ENCODE measurements at regions not wholly inside any gene's neighbourhood (a gene's known extent, or its start where the extent isn't known, plus 50 kb on each side); places are given as distances from the start of the nearest gene placed in this dataset.
A peak's percentile ranks its signal among the peaks of the same experiment; 100 is the strongest.

DNA sequence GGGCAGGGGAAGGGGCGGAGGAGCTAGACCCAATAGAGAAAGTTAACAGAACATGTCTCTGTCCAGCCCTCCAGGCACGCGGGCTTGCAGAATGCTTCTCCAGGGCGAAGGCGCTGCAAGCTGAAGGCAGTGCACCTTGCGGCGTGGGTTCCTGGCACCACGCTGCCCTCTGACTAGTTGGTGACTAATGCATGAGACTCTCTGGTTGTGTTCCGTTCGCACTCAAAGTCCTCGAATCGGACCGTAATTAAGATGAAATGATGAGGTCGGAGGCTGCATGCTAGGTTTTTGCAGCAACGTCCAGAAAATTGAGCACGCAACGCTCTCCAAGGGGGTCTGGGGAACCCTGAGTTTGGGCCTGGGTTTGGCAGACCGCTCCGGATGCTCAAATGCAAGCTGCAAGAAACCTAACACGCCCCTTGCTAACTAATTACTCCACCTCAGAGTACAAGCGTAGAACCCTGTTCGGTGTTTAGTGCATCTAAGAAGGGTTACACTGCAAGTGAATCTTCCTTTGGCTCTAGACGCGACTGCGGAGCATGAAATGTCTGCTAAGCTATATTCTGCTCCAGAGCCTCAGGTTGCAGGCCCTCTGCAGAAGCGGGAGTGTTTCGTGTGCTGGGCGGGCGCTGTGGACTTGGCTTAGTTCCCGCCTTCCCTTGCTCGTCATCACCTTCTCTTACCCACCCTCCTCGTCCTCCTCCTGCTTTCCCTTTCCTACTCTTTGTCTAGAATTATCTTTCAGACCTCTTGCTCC lies 57.1 kb upstream of the NKAP start:
- no peak overlapping the region for H3K4me3 ChIP-seq (ENCODE audit: control insufficient read depth, low read depth, low read length)
- DNase-seq (ENCODE audit: low read depth) = peak; percentile 14
- TF ChIP-seq CTCF (conservative IDR thresholded peaks at IDR 0.05; ENCODE audit: control insufficient read depth, insufficient read depth, low read depth, low read length) = no peak

GRCh38 chrX:119999087-119999634 lies 55.6 kb upstream of the NKAP start:
- DNase-seq (ENCODE audit: low read depth) = no peak
- no peak overlapping the region for H3K4me3 ChIP-seq (ENCODE audit: control insufficient read depth, low read depth, low read length)
- TF ChIP-seq CTCF (conservative IDR thresholded peaks at IDR 0.05; ENCODE audit: control insufficient read depth, insufficient read depth, low read depth, low read length) = no peak

DNA sequence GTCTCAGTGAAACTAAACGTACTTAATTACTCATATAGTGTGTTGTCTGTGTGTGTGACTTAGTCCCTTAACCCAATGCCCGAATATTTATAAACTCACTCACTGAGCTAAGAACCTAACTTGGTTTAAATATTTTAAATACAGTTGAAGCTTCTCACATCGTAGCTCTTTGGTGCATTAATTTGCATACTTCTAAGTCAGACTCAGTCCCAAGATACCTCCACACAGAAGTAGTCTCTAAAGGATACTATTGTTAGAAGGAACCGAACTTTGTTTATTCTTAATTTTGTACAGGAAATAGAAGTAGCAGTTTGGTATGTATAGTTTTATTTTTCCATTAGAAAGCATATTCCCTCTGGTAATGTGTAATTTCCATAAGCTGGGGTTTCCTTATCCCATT lies 54.0 kb upstream of the NKAP start:
- DNase-seq (ENCODE audit: low read depth) = no peak
- H3K4me3 ChIP-seq (ENCODE audit: control insufficient read depth, low read depth, low read length) = no peak overlapping the region
- TF ChIP-seq CTCF (conservative IDR thresholded peaks at IDR 0.05; ENCODE audit: control insufficient read depth, insufficient read depth, low read depth, low read length) = no peak

DNA sequence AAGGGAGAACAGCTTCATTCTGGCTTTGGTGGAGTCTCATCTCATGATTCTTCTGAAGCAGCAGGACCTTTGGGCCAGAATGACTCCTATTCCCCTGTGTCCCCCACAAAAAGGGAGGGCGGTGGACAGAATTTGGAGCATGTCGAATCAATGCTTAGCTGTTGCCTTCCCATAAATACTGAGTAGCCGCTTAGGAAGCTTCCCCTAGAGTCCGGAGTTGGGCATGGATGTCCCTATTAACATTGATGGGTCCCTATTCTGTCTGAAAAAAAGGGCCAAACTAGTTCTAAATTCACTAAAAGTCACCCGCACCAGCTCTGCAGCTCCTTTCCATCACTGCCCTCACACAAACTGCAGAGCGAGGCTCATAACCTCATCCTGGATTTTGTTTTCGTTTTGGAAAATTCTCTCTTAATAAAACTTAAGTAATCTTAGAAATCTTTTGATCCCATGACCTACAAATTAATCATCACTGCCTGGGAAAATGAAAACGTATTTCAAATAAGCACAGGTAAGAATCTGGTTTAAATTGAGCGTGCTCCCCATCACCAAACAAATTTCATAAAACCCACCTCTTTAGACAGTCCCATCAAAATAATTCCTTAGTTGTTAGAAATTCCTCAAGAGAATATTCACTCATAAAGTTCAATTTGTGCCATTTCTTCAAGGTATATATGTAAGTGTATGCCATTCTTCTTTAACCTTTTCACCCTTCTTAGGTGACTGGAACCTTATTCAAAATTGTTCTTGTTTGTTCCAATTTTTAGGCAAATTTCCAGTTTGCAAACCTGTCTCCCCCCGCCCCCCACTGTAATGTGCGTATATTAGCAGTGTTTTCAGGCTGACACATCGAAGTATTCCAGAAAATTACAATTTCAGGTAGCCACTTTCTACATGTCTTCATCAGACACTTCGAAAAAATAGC lies 53.3 kb upstream of the NKAP start:
- no peak for TF ChIP-seq CTCF (conservative IDR thresholded peaks at IDR 0.05; ENCODE audit: control insufficient read depth, insufficient read depth, low read depth, low read length)
- no peak for DNase-seq (ENCODE audit: low read depth)
- no peak overlapping the region for H3K4me3 ChIP-seq (ENCODE audit: control insufficient read depth, low read depth, low read length)

GRCh38 chrX:119996069-119996468 lies 52.5 kb upstream of the NKAP start:
- no peak for TF ChIP-seq CTCF (conservative IDR thresholded peaks at IDR 0.05; ENCODE audit: control insufficient read depth, insufficient read depth, low read depth, low read length)
- H3K4me3 ChIP-seq (ENCODE audit: control insufficient read depth, low read depth, low read length) = no peak overlapping the region
- no peak for DNase-seq (ENCODE audit: low read depth)
